ENCODE measurements at regions not wholly inside any gene's neighbourhood (a gene's known extent, or its start where the extent isn't known, plus 50 kb on each side); places are given as distances from the start of the nearest gene placed in this dataset.

DNA sequence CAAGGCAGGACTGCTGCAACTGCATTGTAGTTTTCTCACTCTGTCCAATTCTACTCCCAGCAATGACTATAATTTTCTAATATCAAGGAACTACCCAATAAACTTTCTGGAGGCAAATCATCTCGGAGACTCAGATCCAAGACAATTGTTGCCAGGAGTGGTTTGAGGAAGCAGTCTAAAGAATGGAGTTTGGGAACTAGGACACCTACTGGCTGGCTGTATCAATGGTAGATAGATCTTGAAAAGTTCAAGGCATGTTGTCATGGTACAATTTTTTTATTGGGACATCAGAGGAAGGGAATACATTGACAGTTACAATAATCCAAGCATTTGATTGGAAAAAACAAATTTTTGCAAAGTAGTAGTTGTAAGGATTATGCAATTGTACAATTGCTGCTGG, 648.3 kb upstream of the SLITRK6 start:
- TF ChIP-seq CEBPB (IDR thresholded peaks at IDR 0.05; ENCODE audit: borderline replicate concordance, low read depth, low read length) (no peak), ETV6 (CRISPR knock-in tag; conservative IDR thresholded peaks at IDR 0.05) (no peak), POLR2AphosphoS5 (IDR thresholded peaks at IDR 0.05; ENCODE audit: low read depth, low read length) (no peak), ERF (CRISPR knock-in tag; IDR thresholded peaks at IDR 0.05) (no peak), MXI1 (IDR thresholded peaks at IDR 0.05; ENCODE audit: borderline replicate concordance, low read depth, low read length) (no peak), POLR2A (IDR thresholded peaks at IDR 0.05; ENCODE audit: insufficient read depth in 1 of 2, low read depth in 2 of 2, low read length in 2 of 2) (no peak), NR2C2 (CRISPR knock-in tag; IDR thresholded peaks at IDR 0.05; ENCODE audit: borderline replicate concordance) (no peak), NFYB (CRISPR knock-in tag; IDR thresholded peaks at IDR 0.05) (no peak), NRL (CRISPR knock-in tag; IDR thresholded peaks at IDR 0.05; ENCODE audit: borderline replicate concordance) (no peak), KDM5B (CRISPR knock-in tag; IDR thresholded peaks at IDR 0.05; ENCODE audit: borderline replicate concordance) (no peak)
- TF ChIP-seq, protein P1, sequence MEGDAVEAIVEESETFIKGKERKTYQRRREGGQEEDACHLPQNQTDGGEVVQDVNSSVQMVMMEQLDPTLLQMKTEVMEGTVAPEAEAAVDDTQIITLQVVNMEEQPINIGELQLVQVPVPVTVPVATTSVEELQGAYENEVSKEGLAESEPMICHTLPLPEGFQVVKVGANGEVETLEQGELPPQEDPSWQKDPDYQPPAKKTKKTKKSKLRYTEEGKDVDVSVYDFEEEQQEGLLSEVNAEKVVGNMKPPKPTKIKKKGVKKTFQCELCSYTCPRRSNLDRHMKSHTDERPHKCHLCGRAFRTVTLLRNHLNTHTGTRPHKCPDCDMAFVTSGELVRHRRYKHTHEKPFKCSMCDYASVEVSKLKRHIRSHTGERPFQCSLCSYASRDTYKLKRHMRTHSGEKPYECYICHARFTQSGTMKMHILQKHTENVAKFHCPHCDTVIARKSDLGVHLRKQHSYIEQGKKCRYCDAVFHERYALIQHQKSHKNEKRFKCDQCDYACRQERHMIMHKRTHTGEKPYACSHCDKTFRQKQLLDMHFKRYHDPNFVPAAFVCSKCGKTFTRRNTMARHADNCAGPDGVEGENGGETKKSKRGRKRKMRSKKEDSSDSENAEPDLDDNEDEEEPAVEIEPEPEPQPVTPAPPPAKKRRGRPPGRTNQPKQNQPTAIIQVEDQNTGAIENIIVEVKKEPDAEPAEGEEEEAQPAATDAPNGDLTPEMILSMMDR (CRISPR knock-in tag; IDR thresholded peaks at IDR 0.05), result no peak
- TF ChIP-seq, protein P2, sequence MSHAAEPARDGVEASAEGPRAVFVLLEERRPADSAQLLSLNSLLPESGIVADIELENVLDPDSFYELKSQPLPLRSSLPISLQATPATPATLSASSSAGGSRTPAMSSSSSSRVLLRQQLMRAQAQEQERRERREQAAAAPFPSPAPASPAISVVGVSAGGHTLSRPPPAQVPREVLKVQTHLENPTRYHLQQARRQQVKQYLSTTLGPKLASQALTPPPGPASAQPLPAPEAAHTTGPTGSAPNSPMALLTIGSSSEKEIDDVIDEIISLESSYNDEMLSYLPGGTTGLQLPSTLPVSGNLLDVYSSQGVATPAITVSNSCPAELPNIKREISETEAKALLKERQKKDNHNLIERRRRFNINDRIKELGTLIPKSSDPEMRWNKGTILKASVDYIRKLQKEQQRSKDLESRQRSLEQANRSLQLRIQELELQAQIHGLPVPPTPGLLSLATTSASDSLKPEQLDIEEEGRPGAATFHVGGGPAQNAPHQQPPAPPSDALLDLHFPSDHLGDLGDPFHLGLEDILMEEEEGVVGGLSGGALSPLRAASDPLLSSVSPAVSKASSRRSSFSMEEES (CRISPR knock-in tag; IDR thresholded peaks at IDR 0.05), result no peak

All from HepG2 (cell line).